Endodermal cell (in vitro differentiated cells): ENCODE measurements at regions not wholly inside any gene's neighbourhood (a gene's known extent, or its start where the extent isn't known, plus 50 kb on each side); places are given as distances from the start of the nearest gene placed in this dataset.

Experiments
- DNase-seq: peaks from one replicate; pipeline ENCODE4 v3.0.0-alpha.2; 2017
- H3K27ac ChIP-seq: 2 replicates; pipeline ENCODE4 v1.5.1; 2013; ENCODE audit warnings: mild to moderate bottlenecking, low read depth, low read length, moderate library complexity
- H3K27me3 ChIP-seq: 2 replicates; pipeline ENCODE4 v1.6.1; 2013; ENCODE audit warnings: mild to moderate bottlenecking, low read length, moderate library complexity; ENCODE audit not compliant: insufficient read depth, control insufficient read depth, poor library complexity, severe bottlenecking
- H3K36me3 ChIP-seq: 2 replicates; pipeline ENCODE4 v1.7.0; 2013; ENCODE audit warnings: mild to moderate bottlenecking, low read length, moderate library complexity; ENCODE audit not compliant: control insufficient read depth, insufficient read depth
- H3K4me1 ChIP-seq: one replicate; pipeline ENCODE4 v1.7.0; 2013; ENCODE audit warnings: low read length; ENCODE audit not compliant: control insufficient read depth, insufficient read depth
- H3K4me3 ChIP-seq: 2 replicates; pipeline ENCODE4 v1.5.1; 2013; ENCODE audit warnings: mild to moderate bottlenecking, low read length, moderate library complexity
- H3K9ac ChIP-seq: 2 replicates; pipeline ENCODE4 v1.6.1; 2013; ENCODE audit warnings: mild to moderate bottlenecking, low read length, moderate library complexity; ENCODE audit not compliant: poor library complexity, severe bottlenecking; ENCODE audit errors: extremely low read depth
- H3K9me3 ChIP-seq: 2 replicates; pipeline ENCODE4 v1.6.1; 2013; ENCODE audit warnings: mild to moderate bottlenecking, low read length, moderate library complexity; ENCODE audit not compliant: control insufficient read depth
- H3K27ac Mint-ChIP-seq: 2 replicates; pipeline ENCODE4 v1.8.0; 2020; ENCODE audit warnings: mixed read lengths
- H3K27me3 Mint-ChIP-seq: 2 replicates; pipeline ENCODE4 v1.8.0; 2021; ENCODE audit warnings: mild to moderate bottlenecking, mixed read lengths; ENCODE audit not compliant: insufficient read depth
- H3K36me3 Mint-ChIP-seq: 2 replicates; pipeline ENCODE4 v1.8.0; 2020; ENCODE audit warnings: low read depth, mixed read lengths
- H3K4me1 Mint-ChIP-seq: 2 replicates; pipeline ENCODE4 v1.8.0; 2020; ENCODE audit warnings: mixed read lengths
- H3K4me3 Mint-ChIP-seq: 2 replicates; pipeline ENCODE4 v1.8.0; 2020; ENCODE audit warnings: mild to moderate bottlenecking, moderate library complexity, mixed read lengths
- H3K9me3 Mint-ChIP-seq: 2 replicates; pipeline ENCODE4 v1.8.0; 2020; ENCODE audit warnings: mild to moderate bottlenecking, mixed read lengths
- WGBS, 2 experiments: methylation state at CpG; one replicate each; pipeline versions ENCODE4 v1.1.5 to v1.1.7; 2013; ENCODE audit warnings: missing lambda C conversion rate in 2 of 2, mixed read lengths in 1 of 2; ENCODE audit not compliant: insufficient coverage in 1 of 2, insufficient read length in 1 of 2; 5-methylcytosine and 5-hydroxymethylcytosine counted together
- TF ChIP-seq, protein P1 (sequence below): fragments of 200-600 bp; sonication (generic); conservative IDR thresholded peaks from 2 replicates; pipeline ENCODE4 v1.5.0; 2021; ENCODE audit warnings: antibody characterized with exemption, mild to moderate bottlenecking

DNA sequence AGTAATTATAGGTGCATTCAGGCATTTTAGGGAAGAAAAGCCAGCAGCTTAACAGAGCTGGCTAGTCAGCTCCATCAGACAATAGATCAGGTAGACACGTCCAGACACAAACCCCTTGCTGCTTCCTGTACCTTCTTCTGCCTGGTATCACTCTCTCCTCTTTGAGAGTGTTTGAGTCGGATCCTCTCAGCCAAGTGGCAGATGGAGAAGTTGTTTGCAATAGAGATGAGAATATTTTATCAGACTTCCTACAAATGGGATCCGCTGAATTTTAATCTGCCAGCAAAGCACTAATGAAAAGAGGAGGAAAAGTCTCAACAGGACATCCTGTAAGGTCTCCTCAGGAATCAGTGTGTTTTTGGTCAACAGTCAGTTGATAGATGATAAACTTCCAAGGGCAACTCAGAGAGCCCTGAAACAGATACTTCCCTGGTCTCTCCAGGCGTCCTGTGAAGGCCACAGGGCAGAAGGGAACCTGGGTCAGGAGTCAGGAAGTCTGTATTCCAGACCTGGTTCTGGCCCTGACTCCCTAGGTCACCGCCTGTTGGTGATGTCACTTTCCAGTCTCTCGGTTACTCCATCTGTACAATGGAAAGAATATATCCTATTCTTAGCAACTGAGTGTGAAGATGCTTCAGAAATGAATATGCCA lies 62.1 kb upstream of the PROX1 start:
- DNase-seq, result no peak
- TF ChIP-seq, protein P1, sequence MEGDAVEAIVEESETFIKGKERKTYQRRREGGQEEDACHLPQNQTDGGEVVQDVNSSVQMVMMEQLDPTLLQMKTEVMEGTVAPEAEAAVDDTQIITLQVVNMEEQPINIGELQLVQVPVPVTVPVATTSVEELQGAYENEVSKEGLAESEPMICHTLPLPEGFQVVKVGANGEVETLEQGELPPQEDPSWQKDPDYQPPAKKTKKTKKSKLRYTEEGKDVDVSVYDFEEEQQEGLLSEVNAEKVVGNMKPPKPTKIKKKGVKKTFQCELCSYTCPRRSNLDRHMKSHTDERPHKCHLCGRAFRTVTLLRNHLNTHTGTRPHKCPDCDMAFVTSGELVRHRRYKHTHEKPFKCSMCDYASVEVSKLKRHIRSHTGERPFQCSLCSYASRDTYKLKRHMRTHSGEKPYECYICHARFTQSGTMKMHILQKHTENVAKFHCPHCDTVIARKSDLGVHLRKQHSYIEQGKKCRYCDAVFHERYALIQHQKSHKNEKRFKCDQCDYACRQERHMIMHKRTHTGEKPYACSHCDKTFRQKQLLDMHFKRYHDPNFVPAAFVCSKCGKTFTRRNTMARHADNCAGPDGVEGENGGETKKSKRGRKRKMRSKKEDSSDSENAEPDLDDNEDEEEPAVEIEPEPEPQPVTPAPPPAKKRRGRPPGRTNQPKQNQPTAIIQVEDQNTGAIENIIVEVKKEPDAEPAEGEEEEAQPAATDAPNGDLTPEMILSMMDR, result no peak
- H3K4me3 ChIP-seq, result no peak overlapping the region
- Mint-ChIP-seq H3K27me3 (peaks cover 8% of the 10 kb centered on the region), H3K27ac (no peak overlapping the region), H3K4me3 (no peak overlapping the region), H3K4me1 (no peaks in the 10 kb centered on the region), H3K36me3 (no peaks in the 10 kb centered on the region), H3K9me3 (no peaks in the 10 kb centered on the region)
- H3K27me3 ChIP-seq, result peaks cover under 1% of the 10 kb centered on the region
- H3K9me3 ChIP-seq, result no peaks in the 10 kb centered on the region
- no peak overlapping the region for H3K27ac ChIP-seq
- H3K4me1 ChIP-seq, result no peaks in the 10 kb centered on the region
- H3K36me3 ChIP-seq, result no peaks in the 10 kb centered on the region
- no peak overlapping the region for H3K9ac ChIP-seq
- WGBS, 2 experiments, result 90 to 92% methylated on average over 2 to 6 of the region's 6 CpGs

DNA sequence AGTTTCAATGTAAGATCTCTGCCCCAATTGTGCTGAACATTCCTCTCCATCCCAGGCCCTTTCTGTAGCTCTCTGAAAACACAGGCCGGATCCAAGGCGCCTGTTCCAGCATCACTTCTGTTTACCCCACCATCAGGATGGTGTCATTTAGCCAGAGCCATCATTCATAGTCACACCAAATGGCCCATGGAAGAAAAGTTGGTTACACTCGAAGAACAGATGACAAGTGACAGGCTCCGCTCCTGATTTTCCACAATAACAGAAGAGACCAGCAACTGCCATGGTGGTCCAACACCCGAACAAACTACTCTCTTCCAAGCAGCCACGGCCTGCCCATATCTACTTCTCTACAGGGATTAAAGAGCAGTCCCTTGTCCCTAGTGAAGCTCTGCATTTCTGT lies 59.9 kb upstream of the PROX1 start:
- Histone ChIP-seq H3K9ac (no peak overlapping the region), H3K27ac (no peak overlapping the region), H3K4me1 (no peaks in the 10 kb centered on the region), H3K27me3 (peaks cover 7% of the 10 kb centered on the region), H3K36me3 (no peaks in the 10 kb centered on the region), H3K9me3 (no peaks in the 10 kb centered on the region), H3K4me3 (no peak overlapping the region)
- H3K4me1 Mint-ChIP-seq, result peaks cover 5% of the 10 kb centered on the region
- no peaks in the 10 kb centered on the region for H3K9me3 Mint-ChIP-seq
- no peaks in the 10 kb centered on the region for H3K36me3 Mint-ChIP-seq
- H3K27ac Mint-ChIP-seq, result no peak overlapping the region
- peaks cover 19% of the 10 kb centered on the region for H3K27me3 Mint-ChIP-seq
- whole genome bisulfite sequencing, 2 experiments, result 93 to 94% methylated on average over 4 to 6 of the region's 6 CpGs
- DNase-seq, result no peak
- TF ChIP-seq, protein P1, result no peak
- no peak overlapping the region for H3K4me3 Mint-ChIP-seq

DNA sequence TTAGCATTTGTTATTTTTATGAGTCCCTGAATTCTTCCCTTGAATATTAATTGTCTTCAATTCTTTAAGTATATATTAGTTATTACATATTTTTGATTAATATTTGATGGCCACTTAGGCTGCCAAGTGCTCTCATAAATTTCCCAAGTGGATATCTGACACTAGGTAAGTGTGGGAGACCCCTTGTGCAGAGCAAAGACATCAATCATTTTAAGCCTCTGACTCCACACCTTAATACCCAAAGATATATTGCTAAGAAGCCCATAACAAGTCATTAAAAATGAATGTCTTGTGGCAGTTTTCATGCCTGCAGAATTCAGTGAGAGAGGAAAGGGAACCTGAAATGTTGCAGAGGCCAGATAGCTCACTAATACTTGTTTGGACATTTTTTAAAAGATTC lies 58.4 kb upstream of the PROX1 start:
- peaks cover 7% of the 10 kb centered on the region for H3K27me3 ChIP-seq
- H3K27ac ChIP-seq, result no peak overlapping the region
- H3K27me3 Mint-ChIP-seq, result peaks cover 19% of the 10 kb centered on the region
- H3K4me3 Mint-ChIP-seq, result no peak overlapping the region
- H3K36me3 Mint-ChIP-seq, result no peaks in the 10 kb centered on the region
- TF ChIP-seq, protein P1, result no peak
- DNase-seq, result no peak
- no peaks in the 10 kb centered on the region for H3K9me3 ChIP-seq
- H3K4me1 Mint-ChIP-seq, result peaks cover 14% of the 10 kb centered on the region
- H3K36me3 ChIP-seq, result no peaks in the 10 kb centered on the region
- H3K4me3 ChIP-seq, result no peak overlapping the region
- H3K27ac Mint-ChIP-seq, result no peak overlapping the region
- H3K4me1 ChIP-seq, result peaks cover 2% of the 10 kb centered on the region
- H3K9ac ChIP-seq, result no peak overlapping the region
- H3K9me3 Mint-ChIP-seq, result no peaks in the 10 kb centered on the region
